Endodermal cell (in vitro differentiated cells): ENCODE measurements at regions not wholly inside any gene's neighbourhood (a gene's known extent, or its start where the extent isn't known, plus 50 kb on each side); places are given as distances from the start of the nearest gene placed in this dataset.

Experiments used
- DNase-seq: peaks from one replicate; pipeline ENCODE4 v3.0.0-alpha.2; 2017
- H3K27ac ChIP-seq: 2 replicates; pipeline ENCODE4 v1.5.1; 2013; ENCODE audit warnings: mild to moderate bottlenecking, low read depth, low read length, moderate library complexity
- H3K27me3 ChIP-seq: 2 replicates; pipeline ENCODE4 v1.6.1; 2013; ENCODE audit warnings: mild to moderate bottlenecking, low read length, moderate library complexity; ENCODE audit not compliant: insufficient read depth, control insufficient read depth, poor library complexity, severe bottlenecking
- H3K36me3 ChIP-seq: 2 replicates; pipeline ENCODE4 v1.7.0; 2013; ENCODE audit warnings: mild to moderate bottlenecking, low read length, moderate library complexity; ENCODE audit not compliant: control insufficient read depth, insufficient read depth
- H3K4me1 ChIP-seq: one replicate; pipeline ENCODE4 v1.7.0; 2013; ENCODE audit warnings: low read length; ENCODE audit not compliant: control insufficient read depth, insufficient read depth
- H3K4me3 ChIP-seq: 2 replicates; pipeline ENCODE4 v1.5.1; 2013; ENCODE audit warnings: mild to moderate bottlenecking, low read length, moderate library complexity
- H3K9ac ChIP-seq: 2 replicates; pipeline ENCODE4 v1.6.1; 2013; ENCODE audit warnings: mild to moderate bottlenecking, low read length, moderate library complexity; ENCODE audit not compliant: poor library complexity, severe bottlenecking; ENCODE audit errors: extremely low read depth
- H3K9me3 ChIP-seq: 2 replicates; pipeline ENCODE4 v1.6.1; 2013; ENCODE audit warnings: mild to moderate bottlenecking, low read length, moderate library complexity; ENCODE audit not compliant: control insufficient read depth
- H3K27ac Mint-ChIP-seq: 2 replicates; pipeline ENCODE4 v1.8.0; 2020; ENCODE audit warnings: mixed read lengths
- H3K27me3 Mint-ChIP-seq: 2 replicates; pipeline ENCODE4 v1.8.0; 2021; ENCODE audit warnings: mild to moderate bottlenecking, mixed read lengths; ENCODE audit not compliant: insufficient read depth
- H3K36me3 Mint-ChIP-seq: 2 replicates; pipeline ENCODE4 v1.8.0; 2020; ENCODE audit warnings: low read depth, mixed read lengths
- H3K4me1 Mint-ChIP-seq: 2 replicates; pipeline ENCODE4 v1.8.0; 2020; ENCODE audit warnings: mixed read lengths
- H3K4me3 Mint-ChIP-seq: 2 replicates; pipeline ENCODE4 v1.8.0; 2020; ENCODE audit warnings: mild to moderate bottlenecking, moderate library complexity, mixed read lengths
- H3K9me3 Mint-ChIP-seq: 2 replicates; pipeline ENCODE4 v1.8.0; 2020; ENCODE audit warnings: mild to moderate bottlenecking, mixed read lengths
- WGBS, 2 experiments: methylation state at CpG; one replicate each; pipeline versions ENCODE4 v1.1.5 to v1.1.7; 2013; ENCODE audit warnings: missing lambda C conversion rate in 2 of 2, mixed read lengths in 1 of 2; ENCODE audit not compliant: insufficient coverage in 1 of 2, insufficient read length in 1 of 2; 5-methylcytosine and 5-hydroxymethylcytosine counted together
- TF ChIP-seq, protein P1 (sequence below): fragments of 200-600 bp; sonication (generic); conservative IDR thresholded peaks from 2 replicates; pipeline ENCODE4 v1.5.0; 2021; ENCODE audit warnings: antibody characterized with exemption, mild to moderate bottlenecking

DNA sequence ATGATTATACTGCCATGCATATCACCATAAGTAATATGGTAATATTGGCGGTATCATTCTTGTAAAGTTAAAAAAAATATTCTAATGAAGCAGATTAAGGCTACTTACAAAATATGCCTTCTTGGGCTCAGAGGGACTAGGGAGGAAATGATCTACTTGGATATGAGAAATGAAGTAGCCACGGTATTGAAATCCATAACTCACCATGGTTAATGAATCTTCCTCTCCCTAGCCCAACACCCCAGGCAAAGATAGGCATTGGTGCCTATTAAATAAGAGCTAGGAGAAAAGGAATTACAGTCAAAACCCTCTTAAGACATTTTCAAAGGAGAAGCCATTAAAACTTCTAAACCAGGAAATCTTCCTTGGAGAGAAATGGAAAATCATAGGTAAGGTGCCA lies 280.5 kb downstream of the TFAP2B start:
- no peaks in the 10 kb centered on the region for H3K4me1 Mint-ChIP-seq
- Histone ChIP-seq H3K9ac (no peak overlapping the region), H3K36me3 (no peaks in the 10 kb centered on the region), H3K4me1 (no peaks in the 10 kb centered on the region), H3K27ac (no peak overlapping the region), H3K4me3 (no peak overlapping the region), H3K9me3 (no peaks in the 10 kb centered on the region), H3K27me3 (peaks cover 6% of the 10 kb centered on the region)
- 100% methylated on average over 1 of the region's 2 CpGs; no CpG with 5 or more reads in 1 of the 2 experiments for WGBS, 2 experiments
- H3K9me3 Mint-ChIP-seq, result no peaks in the 10 kb centered on the region
- H3K27me3 Mint-ChIP-seq, result peaks cover 19% of the 10 kb centered on the region
- H3K4me3 Mint-ChIP-seq, result no peak overlapping the region
- no peak for DNase-seq
- TF ChIP-seq, protein P1, sequence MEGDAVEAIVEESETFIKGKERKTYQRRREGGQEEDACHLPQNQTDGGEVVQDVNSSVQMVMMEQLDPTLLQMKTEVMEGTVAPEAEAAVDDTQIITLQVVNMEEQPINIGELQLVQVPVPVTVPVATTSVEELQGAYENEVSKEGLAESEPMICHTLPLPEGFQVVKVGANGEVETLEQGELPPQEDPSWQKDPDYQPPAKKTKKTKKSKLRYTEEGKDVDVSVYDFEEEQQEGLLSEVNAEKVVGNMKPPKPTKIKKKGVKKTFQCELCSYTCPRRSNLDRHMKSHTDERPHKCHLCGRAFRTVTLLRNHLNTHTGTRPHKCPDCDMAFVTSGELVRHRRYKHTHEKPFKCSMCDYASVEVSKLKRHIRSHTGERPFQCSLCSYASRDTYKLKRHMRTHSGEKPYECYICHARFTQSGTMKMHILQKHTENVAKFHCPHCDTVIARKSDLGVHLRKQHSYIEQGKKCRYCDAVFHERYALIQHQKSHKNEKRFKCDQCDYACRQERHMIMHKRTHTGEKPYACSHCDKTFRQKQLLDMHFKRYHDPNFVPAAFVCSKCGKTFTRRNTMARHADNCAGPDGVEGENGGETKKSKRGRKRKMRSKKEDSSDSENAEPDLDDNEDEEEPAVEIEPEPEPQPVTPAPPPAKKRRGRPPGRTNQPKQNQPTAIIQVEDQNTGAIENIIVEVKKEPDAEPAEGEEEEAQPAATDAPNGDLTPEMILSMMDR, result no peak
- H3K27ac Mint-ChIP-seq, result no peak overlapping the region
- no peaks in the 10 kb centered on the region for H3K36me3 Mint-ChIP-seq

DNA sequence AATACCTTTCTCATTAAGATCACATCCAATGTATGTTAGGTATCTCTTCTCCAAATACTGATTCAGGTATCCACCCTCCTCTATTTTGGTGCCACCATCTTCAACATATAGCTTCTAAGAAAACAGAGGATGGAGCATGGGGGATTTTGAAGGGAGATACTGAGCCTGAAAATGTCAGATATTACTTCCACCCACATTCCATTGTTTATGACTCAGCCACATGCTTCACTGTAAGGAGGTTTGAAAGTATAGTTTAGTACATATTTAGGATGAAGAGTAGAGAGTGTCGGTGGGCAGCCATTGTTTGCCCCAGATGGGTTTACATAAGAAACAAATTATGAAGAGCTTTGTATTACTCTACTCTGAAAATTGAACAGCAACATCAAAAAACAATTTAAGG lies 286.7 kb downstream of the TFAP2B start:
- H3K36me3 Mint-ChIP-seq, result no peaks in the 10 kb centered on the region
- 63% methylated on average over 1 of the region's 1 CpG; no CpG with 5 or more reads in 1 of the 2 experiments for WGBS, 2 experiments
- no peak overlapping the region for H3K27ac Mint-ChIP-seq
- Histone ChIP-seq H3K9ac (no peak overlapping the region), H3K4me3 (no peak overlapping the region), H3K9me3 (no peaks in the 10 kb centered on the region), H3K27me3 (no peaks in the 10 kb centered on the region), H3K27ac (no peak overlapping the region), H3K4me1 (no peaks in the 10 kb centered on the region), H3K36me3 (no peaks in the 10 kb centered on the region)
- H3K27me3 Mint-ChIP-seq, result peaks cover 8% of the 10 kb centered on the region
- no peaks in the 10 kb centered on the region for H3K4me1 Mint-ChIP-seq
- TF ChIP-seq, protein P1, result no peak
- no peak overlapping the region for H3K4me3 Mint-ChIP-seq
- no peak for DNase-seq
- H3K9me3 Mint-ChIP-seq, result no peaks in the 10 kb centered on the region

DNA sequence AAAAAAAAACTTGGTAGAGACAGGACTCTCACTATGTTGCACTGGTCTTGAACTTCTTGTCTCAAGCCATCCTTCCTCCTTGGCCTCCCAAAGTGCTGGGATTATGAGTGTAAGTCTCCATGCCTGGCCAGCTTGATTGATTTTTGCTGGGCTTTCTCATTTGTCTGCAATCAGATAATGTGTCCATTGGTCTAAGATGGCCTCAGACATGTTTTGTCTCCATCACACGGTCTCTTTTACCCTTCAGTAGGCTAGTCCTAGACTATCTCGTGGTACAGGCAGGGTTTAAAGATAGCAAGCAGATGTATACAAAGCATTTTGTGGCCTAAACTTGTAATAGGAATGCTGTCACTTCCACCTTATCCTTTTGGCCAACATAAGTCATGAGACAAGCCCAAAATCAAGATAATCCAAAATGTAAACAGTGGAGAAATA lies 289.1 kb downstream of the TFAP2B start:
- peaks cover 2% of the 10 kb centered on the region for H3K27me3 Mint-ChIP-seq
- TF ChIP-seq, protein P1, result no peak
- DNase-seq, result no peak

More for the DNA sequence above, 289.1 kb downstream of the TFAP2B start:
- Histone ChIP-seq H3K9me3 (no peaks in the 10 kb centered on the region), H3K4me1 (no peaks in the 10 kb centered on the region), H3K27me3 (no peaks in the 10 kb centered on the region), H3K27ac (no peak overlapping the region), H3K9ac (no peak overlapping the region), H3K4me3 (no peak overlapping the region), H3K36me3 (no peaks in the 10 kb centered on the region)
- H3K4me1 Mint-ChIP-seq, result no peaks in the 10 kb centered on the region
- 84% methylated on average over 2 of the region's 2 CpGs; no CpG with 5 or more reads in 1 of the 2 experiments for WGBS, 2 experiments
- no peaks in the 10 kb centered on the region for H3K36me3 Mint-ChIP-seq
- H3K27ac Mint-ChIP-seq, result no peak overlapping the region
- no peaks in the 10 kb centered on the region for H3K9me3 Mint-ChIP-seq
- H3K4me3 Mint-ChIP-seq, result no peak overlapping the region
